Activated T-cell treated with anti-CD3 and anti-CD28 coated beads, Interleukin-2, amount 50 U/mL, for 24 hours (primary cell): ENCODE measurements at regions not wholly inside any gene's neighbourhood (a gene's known extent, or its start where the extent isn't known, plus 50 kb on each side); places are given as distances from the start of the nearest gene placed in this dataset.

Experiments used
- DNase-seq: peaks from one replicate; pipeline ENCODE4 v3.0.0-alpha.2; 2020
- H3K27ac Mint-ChIP-seq: 2 replicates; pipeline ENCODE4 v1.8.0; 2020; ENCODE audit warnings: mild to moderate bottlenecking, mixed read lengths
- H3K27me3 Mint-ChIP-seq: 2 replicates; pipeline ENCODE4 v1.8.0; 2020; ENCODE audit warnings: mixed read lengths
- H3K36me3 Mint-ChIP-seq: 2 replicates; pipeline ENCODE4 v1.8.0; 2020; ENCODE audit warnings: low read depth, mixed read lengths
- H3K4me1 Mint-ChIP-seq: 2 replicates; pipeline ENCODE4 v1.8.0; 2020; ENCODE audit warnings: low read depth, mixed read lengths
- H3K4me3 Mint-ChIP-seq: 2 replicates; pipeline ENCODE4 v1.8.0; 2020; ENCODE audit warnings: mild to moderate bottlenecking, moderate library complexity, mixed read lengths
- H3K9me3 Mint-ChIP-seq: 2 replicates; pipeline ENCODE4 v1.8.0; 2020; ENCODE audit warnings: mixed read lengths

DNA sequence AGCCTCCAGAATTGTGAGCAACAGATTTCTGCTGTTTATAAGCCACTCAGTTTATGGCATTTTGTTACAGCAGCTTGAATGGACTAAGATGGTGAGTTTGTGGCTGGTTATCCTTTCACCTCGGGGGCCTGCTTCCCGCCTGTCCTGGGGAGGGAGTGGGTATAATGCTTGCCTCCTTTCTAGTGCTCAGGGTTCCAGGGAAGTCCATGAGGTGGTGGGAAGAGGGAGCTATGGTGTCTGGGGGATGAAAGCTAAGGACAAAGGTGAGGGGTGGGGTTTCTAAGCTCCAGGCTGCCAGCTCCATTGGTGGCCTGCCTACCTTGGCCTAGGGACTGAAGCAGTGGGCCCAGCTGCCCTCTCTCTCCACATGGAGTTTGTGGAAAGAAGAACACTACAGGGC lies 50.2 kb upstream of the SDK2 start:
- Mint-ChIP-seq H3K4me1 (no peaks in the 10 kb centered on the region), H3K27me3 (no peaks in the 10 kb centered on the region), H3K27ac (no peak overlapping the region), H3K9me3 (peaks cover 3% of the 10 kb centered on the region), H3K4me3 (no peak overlapping the region), H3K36me3 (no peaks in the 10 kb centered on the region)
- DNase-seq: no peak

DNA sequence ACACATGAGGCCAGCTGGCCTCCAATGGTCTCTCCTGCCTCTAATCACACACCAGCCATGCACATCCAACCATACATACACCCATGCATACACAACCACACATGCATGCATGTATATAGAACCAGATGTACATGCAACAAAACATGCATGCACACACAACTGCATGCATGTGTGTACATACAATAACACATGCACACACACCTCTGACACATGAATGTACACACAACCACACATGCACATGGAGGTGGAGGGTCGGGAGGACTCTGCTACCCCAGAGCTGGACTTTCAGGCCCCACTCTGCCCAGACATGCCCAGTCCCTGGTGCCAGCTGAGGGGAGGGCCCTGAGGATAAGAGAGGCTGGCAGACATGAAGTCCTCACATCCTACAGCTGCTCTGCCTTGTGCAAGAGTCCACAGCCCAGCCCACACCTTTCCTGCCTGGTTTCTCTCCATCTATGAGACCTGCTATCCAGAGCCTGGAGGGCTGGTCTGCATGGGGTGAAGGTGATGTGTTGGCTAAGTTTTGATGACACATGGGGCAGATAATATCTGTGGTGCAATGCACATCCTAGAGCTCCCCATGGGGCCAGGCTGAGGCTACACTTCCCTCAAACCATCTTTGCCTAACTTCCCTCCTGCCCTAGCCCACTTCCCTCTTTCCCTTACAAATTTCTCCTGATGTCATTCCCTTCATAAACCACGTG lies 50.9 kb upstream of the SDK2 start:
- Mint-ChIP-seq H3K36me3 (no peaks in the 10 kb centered on the region), H3K27ac (no peak overlapping the region), H3K27me3 (no peaks in the 10 kb centered on the region), H3K9me3 (peaks cover 3% of the 10 kb centered on the region), H3K4me3 (no peak overlapping the region), H3K4me1 (no peaks in the 10 kb centered on the region)
- DNase-seq: no peak

DNA sequence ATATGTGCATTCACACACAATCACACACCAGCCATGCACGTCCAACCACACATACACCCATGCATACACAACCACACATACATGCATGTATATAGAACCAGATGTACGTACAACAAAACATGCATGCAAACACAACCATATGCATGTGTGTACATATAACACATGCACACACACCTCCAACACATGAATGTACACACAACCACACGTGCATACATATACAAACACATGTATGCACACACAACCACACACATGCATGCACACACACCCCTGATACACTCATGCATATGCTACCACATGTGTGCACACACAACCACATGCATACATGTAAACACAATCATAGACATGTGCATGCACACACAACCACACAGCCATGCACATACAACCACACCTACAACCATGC lies 52.0 kb upstream of the SDK2 start:
- Mint-ChIP-seq H3K27me3 (no peaks in the 10 kb centered on the region), H3K4me3 (no peak overlapping the region), H3K27ac (no peak overlapping the region), H3K36me3 (no peaks in the 10 kb centered on the region), H3K9me3 (peaks cover 3% of the 10 kb centered on the region), H3K4me1 (no peaks in the 10 kb centered on the region)
- DNase-seq: no peak

DNA sequence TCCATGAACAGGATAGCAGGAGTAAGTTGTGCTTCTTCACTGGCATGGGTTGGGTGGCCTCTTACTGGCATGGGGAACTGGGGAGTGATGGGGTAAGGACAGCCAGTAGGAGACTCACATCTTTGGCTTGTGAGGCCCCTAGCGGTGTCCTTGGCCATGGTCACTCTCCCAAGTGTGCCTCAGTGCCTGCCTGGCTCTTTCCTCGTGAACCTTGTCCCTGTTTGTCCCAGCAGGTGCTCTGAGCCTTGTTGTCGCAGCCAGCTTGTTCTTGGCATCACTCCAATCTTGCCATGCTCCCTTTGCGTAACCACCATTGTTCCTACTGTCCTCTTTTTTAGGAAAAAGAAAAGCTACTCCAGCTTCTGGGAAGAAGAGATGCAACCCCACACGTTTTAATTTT lies 53.6 kb upstream of the SDK2 start:
- Mint-ChIP-seq H3K36me3 (no peaks in the 10 kb centered on the region), H3K4me3 (no peak overlapping the region), H3K9me3 (peaks cover 3% of the 10 kb centered on the region), H3K27ac (no peak overlapping the region), H3K27me3 (no peaks in the 10 kb centered on the region), H3K4me1 (no peaks in the 10 kb centered on the region)
- DNase-seq: no peak

DNA sequence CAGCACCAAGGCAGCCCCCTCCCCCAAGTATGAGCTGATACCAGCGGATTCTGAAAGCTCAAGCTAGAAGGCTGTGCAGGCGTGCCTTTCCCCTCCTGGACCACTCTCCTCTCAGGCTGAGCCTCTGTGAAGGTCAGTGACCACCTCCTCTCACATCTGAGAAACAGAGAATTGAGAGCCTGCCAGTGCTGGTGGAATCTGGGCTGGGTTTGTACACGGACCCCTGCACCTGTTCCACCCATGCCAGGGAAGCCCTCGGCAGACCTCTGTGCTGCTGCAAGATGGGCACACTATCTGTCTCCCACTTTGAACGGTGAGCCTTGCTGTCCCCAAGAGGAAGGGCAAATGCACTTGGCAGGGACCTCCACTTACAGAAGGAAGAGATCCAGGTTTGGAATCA lies 54.7 kb upstream of the SDK2 start:
- Mint-ChIP-seq H3K4me1 (no peaks in the 10 kb centered on the region), H3K27me3 (no peaks in the 10 kb centered on the region), H3K27ac (no peak overlapping the region), H3K4me3 (no peak overlapping the region), H3K9me3 (peaks cover 3% of the 10 kb centered on the region), H3K36me3 (no peaks in the 10 kb centered on the region)
- DNase-seq: no peak

DNA sequence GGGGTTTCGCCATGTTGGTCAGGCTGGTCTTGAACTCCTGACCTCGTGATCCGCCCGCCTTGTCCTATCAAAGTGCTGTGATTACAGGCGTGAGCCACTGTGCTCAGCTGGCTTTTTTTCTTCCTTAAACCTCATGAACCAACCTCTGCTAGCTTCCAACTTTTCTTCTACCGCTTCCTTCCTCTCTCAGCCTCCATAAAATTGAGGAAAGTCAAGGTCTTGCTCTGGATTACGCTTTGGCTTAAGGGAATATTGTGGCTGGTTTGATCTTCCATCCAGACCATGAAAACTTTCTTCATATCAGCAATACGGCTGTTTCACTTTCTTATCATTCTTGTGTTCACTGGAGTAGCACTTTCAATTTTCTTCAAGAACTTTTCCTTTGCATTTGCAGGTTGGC lies 57.5 kb upstream of the SDK2 start:
- no peak overlapping the region for H3K27ac Mint-ChIP-seq
- no peaks in the 10 kb centered on the region for H3K36me3 Mint-ChIP-seq
- no peak overlapping the region for H3K4me3 Mint-ChIP-seq
- DNase-seq: no peak
- H3K27me3 Mint-ChIP-seq: no peaks in the 10 kb centered on the region
- no peaks in the 10 kb centered on the region for H3K4me1 Mint-ChIP-seq
- no peaks in the 10 kb centered on the region for H3K9me3 Mint-ChIP-seq

DNA sequence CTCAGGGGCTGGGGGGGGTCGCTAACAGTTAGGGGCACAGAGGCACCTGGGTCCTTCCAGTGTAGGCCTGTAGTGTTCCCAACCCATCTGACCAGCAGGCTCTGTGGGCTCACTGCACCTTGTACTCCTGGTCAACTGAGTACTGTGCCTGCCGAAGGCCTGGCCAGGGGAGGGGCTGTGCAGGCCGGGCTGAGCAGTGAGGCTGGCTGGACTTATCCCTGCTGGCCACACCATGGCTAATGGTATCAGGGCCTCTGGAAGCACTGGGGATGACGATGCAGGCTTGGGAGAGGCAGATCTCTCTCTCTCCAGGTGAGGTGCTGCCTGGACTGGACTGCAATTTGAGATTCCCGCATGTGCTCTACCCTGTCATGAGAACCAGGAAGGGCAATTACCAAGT lies 58.9 kb upstream of the SDK2 start:
- no peak for DNase-seq
- Mint-ChIP-seq H3K36me3 (no peaks in the 10 kb centered on the region), H3K27me3 (no peaks in the 10 kb centered on the region), H3K4me3 (no peak overlapping the region), H3K9me3 (no peaks in the 10 kb centered on the region), H3K4me1 (no peaks in the 10 kb centered on the region), H3K27ac (no peak overlapping the region)

DNA sequence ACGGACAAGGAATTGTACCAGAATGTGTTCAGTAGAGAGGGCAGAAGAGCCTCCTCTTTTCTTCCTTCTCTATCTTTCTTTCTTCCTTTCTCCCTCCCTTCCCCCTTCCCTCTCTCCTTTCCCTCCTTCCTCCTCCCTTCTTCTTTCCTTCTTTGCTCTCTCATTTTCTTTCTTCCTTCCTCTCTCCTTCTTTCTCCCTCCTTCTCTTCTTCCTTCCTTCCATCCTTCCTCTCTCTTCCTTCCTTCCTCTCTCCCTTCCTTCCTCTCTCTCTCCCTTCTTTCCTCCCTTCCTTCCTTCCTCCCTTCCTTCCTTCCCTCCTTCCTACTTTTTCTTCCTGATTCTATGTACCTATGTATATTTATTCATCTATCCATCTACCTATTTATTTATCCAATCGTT lies 59.7 kb upstream of the SDK2 start:
- Mint-ChIP-seq H3K27me3 (no peaks in the 10 kb centered on the region), H3K9me3 (no peaks in the 10 kb centered on the region), H3K27ac (no peak overlapping the region), H3K4me1 (no peaks in the 10 kb centered on the region), H3K4me3 (no peak overlapping the region), H3K36me3 (no peaks in the 10 kb centered on the region)
- DNase-seq: no peak

DNA sequence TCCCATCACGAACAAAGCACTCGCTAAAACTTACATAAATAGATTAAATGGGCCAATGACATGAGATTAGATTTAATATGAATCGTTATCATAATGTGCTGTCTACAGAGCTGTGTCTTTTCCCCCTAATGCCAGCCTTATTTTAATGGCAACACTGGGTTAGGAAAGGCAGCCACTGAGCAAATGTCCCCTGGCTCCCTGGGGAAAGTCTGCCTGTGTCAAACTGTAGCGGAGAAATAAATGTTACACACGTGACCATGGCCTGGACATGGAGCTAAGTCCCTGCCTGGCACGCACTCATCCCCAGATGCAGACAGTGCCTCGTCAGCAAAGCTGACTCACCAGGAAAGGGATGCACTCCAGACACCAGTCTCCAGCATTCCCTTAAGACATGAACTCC lies 61.3 kb upstream of the SDK2 start:
- peaks cover 9% of the 10 kb centered on the region for H3K4me1 Mint-ChIP-seq
- no peak overlapping the region for H3K4me3 Mint-ChIP-seq
- no peaks in the 10 kb centered on the region for H3K27me3 Mint-ChIP-seq
- no peak for DNase-seq
- no peaks in the 10 kb centered on the region for H3K9me3 Mint-ChIP-seq
- no peak overlapping the region for H3K27ac Mint-ChIP-seq
- H3K36me3 Mint-ChIP-seq: no peaks in the 10 kb centered on the region

DNA sequence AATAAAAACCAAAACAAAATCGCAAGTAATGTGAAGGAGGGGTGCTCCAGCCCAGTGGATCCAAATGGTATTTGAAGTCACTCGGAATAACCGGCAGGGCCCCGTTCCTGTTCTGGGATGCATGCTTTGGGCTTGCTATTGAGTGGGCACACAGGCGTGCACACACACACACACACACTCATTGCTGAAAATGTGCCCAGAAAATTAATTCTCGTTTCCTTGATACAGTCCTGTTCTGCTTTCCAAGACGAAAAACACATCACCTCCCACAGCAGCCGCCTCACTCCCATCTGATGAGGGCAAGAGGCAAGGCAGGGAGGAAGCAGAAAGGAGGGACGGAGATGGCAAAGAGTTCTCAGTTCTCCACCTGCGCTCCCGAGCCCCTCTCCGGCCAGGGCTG lies 62.2 kb upstream of the SDK2 start:
- DNase-seq: no peak
- H3K4me1 Mint-ChIP-seq: peaks cover 14% of the 10 kb centered on the region
- H3K9me3 Mint-ChIP-seq: no peaks in the 10 kb centered on the region
- no peaks in the 10 kb centered on the region for H3K27me3 Mint-ChIP-seq
- no peaks in the 10 kb centered on the region for H3K36me3 Mint-ChIP-seq
- H3K27ac Mint-ChIP-seq: no peak overlapping the region
- H3K4me3 Mint-ChIP-seq: no peak overlapping the region

DNA sequence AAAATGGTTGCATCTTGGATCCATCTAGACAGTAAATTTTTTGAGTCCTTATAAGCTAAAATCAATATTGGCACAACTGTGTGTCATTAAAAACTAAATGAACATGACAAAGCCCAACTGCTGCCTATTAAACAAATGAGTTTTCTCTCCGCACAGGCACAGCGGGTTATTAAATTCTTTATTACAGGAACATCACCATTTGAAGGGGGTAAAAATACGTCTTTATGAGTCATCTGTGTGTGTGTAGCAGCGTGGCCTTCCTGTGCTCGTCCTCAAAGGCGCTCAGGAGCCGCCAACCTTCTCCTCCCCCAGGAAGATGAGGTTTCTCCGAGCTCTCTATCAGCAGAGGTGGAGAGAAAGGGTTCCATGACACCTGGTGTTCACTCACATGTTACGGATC lies 62.6 kb upstream of the SDK2 start:
- H3K27ac Mint-ChIP-seq: no peak overlapping the region
- H3K4me3 Mint-ChIP-seq: no peak overlapping the region
- H3K4me1 Mint-ChIP-seq: peaks cover 14% of the 10 kb centered on the region
- DNase-seq: no peak
- H3K27me3 Mint-ChIP-seq: no peaks in the 10 kb centered on the region
- H3K36me3 Mint-ChIP-seq: no peaks in the 10 kb centered on the region
- no peaks in the 10 kb centered on the region for H3K9me3 Mint-ChIP-seq

DNA sequence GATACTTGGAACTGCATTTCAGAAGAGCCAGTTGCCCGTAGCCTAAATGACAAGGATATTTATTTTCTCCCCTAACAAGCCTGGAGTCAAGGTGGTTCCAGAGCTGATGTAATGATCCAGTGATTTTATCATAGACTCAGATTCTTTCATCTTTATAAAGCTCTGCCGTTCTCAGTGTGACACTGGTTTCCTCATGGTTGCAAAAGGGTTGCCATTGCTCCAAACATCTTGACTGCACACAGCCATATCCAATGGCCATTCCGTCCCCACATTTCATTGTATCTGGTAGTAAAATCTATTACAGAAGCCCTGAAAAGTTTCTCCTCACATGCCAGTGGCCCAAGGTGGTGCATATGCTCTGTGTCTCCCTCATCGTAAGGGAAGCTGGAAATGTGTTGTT lies 63.1 kb upstream of the SDK2 start:
- peaks cover 14% of the 10 kb centered on the region for H3K4me1 Mint-ChIP-seq
- H3K4me3 Mint-ChIP-seq: no peak overlapping the region
- DNase-seq: no peak
- no peak overlapping the region for H3K27ac Mint-ChIP-seq
- H3K36me3 Mint-ChIP-seq: no peaks in the 10 kb centered on the region
- no peaks in the 10 kb centered on the region for H3K27me3 Mint-ChIP-seq
- no peaks in the 10 kb centered on the region for H3K9me3 Mint-ChIP-seq

DNA sequence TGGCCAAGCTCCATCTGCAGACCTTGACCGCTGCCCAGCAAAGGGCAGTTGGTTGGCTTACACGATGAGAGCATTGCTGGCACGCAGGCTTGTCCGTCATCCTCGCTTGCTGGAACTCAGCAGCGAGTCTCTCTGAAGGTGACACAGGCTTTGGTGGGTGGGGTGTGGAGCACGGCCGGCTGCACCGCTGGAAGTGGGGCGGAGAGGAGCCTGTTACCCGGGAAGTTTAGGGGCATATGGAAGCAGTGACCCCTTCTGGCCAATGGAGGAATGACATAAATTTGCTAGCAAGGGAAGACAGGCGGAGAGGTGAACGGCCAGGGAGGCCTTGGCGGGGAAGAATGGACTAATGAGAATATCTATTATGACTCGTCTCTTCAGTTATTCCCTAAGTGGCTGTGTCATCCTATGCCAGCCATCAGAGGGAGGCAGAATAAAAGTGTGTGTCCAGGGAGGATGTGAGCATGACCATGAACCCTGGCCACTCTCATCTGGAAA lies 65.9 kb upstream of the SDK2 start:
- DNase-seq: peak; percentile 64
- H3K27me3 Mint-ChIP-seq: no peaks in the 10 kb centered on the region
- no peak overlapping the region for H3K27ac Mint-ChIP-seq
- H3K9me3 Mint-ChIP-seq: no peaks in the 10 kb centered on the region
- H3K4me1 Mint-ChIP-seq: peaks cover 14% of the 10 kb centered on the region
- no peaks in the 10 kb centered on the region for H3K36me3 Mint-ChIP-seq
- H3K4me3 Mint-ChIP-seq: no peak overlapping the region

DNA sequence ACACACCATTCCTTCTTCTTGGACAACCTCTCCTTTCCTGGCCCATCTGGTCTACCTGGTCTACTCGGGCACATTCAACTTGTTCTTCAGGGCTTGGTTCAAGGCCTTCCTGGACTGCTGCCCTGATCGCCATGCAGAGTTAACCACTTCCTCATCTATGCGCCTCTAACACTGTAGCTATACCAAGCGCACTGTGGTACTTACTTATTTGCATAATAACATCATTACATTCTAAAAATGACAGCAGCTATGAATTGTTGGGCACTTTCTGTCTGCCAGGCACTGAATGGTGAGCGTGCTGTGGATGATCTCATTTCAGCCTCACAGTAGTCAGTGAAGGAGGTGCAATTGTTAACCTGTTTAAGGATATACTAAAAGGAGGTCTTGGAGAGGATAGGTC lies 66.9 kb upstream of the SDK2 start:
- DNase-seq: no peak
- Mint-ChIP-seq H3K27ac (no peak overlapping the region), H3K27me3 (no peaks in the 10 kb centered on the region), H3K4me1 (peaks cover 14% of the 10 kb centered on the region), H3K4me3 (no peak overlapping the region), H3K9me3 (no peaks in the 10 kb centered on the region), H3K36me3 (no peaks in the 10 kb centered on the region)

DNA sequence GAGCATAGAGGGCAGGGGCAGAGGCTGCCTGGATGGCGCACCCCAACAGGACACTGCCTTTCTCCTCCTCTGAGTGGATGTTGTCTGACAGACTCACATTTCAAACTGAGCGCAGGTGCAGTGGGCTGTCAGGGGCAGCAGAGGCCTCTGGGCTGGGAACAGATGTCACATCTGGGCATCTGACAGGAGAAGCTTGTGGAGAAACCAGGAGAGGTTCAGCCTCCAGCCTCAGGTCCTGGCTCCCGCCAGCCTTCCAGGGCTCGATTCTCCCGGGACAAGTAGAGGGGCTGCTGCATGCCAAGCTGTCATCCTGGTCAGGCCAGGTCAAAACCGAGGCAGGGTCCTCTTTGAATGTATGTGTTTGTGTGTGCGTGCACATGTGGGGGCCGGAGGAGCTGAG lies 67.7 kb upstream of the SDK2 start:
- Mint-ChIP-seq H3K27ac (no peak overlapping the region), H3K4me1 (peaks cover 16% of the 10 kb centered on the region), H3K36me3 (no peaks in the 10 kb centered on the region), H3K9me3 (no peaks in the 10 kb centered on the region), H3K4me3 (no peak overlapping the region), H3K27me3 (no peaks in the 10 kb centered on the region)
- DNase-seq: no peak

DNA sequence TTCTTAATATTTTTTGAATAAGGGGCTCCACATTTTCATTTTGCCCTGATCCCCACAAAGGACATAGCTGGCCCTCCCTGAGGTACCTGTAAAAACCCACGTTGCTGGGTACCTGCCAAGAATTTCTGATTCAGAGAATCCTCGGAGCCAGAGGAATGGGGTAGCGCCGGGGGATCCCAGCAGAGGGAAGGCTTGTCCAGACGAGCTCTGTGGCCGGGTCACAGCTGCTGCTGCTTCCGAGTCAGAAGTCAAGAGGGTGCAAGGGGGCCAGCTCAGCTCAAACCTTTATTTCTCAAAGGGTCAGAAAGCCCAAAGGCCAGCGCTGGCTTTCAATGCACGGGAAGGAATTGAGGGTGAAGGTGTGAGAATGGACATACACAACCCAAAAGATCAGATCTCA lies 68.9 kb upstream of the SDK2 start:
- H3K4me1 Mint-ChIP-seq: peaks cover 20% of the 10 kb centered on the region
- DNase-seq: no peak
- no peaks in the 10 kb centered on the region for H3K36me3 Mint-ChIP-seq
- no peak overlapping the region for H3K27ac Mint-ChIP-seq
- no peaks in the 10 kb centered on the region for H3K27me3 Mint-ChIP-seq
- no peaks in the 10 kb centered on the region for H3K9me3 Mint-ChIP-seq
- H3K4me3 Mint-ChIP-seq: no peak overlapping the region
